HL-60 (cell line): ENCODE measurements at regions not wholly inside any gene's neighbourhood (a gene's known extent, or its start where the extent isn't known, plus 50 kb on each side); places are given as distances from the start of the nearest gene placed in this dataset.

Experiments
- GABPA ChIP-seq: IDR thresholded peaks from 2 replicates; pipeline ENCODE4 v1.6.1; 2012; ENCODE audit warnings: low read depth
- POLR2AphosphoS5 ChIP-seq: IDR thresholded peaks from 2 replicates; pipeline ENCODE4 v1.6.1; 2012; ENCODE audit warnings: low read depth

- TF ChIP-seq POLR2AphosphoS5 = no peak
- TF ChIP-seq GABPA = no peak
Measured at GRCh38 chr13:99124794-99125316, 75.8 kb upstream of the UBAC2 start.
